Transverse colon (tissue), 4 donors: ENCODE measurements at regions not wholly inside any gene's neighbourhood (a gene's known extent, or its start where the extent isn't known, plus 50 kb on each side); places are given as distances from the start of the nearest gene placed in this dataset.

Experiments used
- DNase-seq: peaks from one replicate; pipeline ENCODE4 v3.0.0-alpha.2; 2019
- H3K27ac ChIP-seq, 4 donors: fragments of 200-600 bp; sonication (generic); 2 replicates each; pipeline ENCODE4 v1.5.1; 2016 to 2018; ENCODE audit warnings: inconsistent platforms in 4 of 4
- H3K27me3 ChIP-seq: fragments of 200-600 bp; sonication (generic); 2 replicates; pipeline ENCODE4 v1.5.1; 2017; ENCODE audit warnings: inconsistent platforms
- H3K36me3 ChIP-seq, 4 donors: fragments of 200-600 bp; sonication (generic); 2 replicates each; pipeline ENCODE4 v1.5.1; 2017 to 2019; ENCODE audit warnings: inconsistent platforms in 4 of 4
- H3K4me1 ChIP-seq, 4 donors: fragments of 200-600 bp; sonication (generic); 2 replicates each; pipeline ENCODE4 v1.5.1; 2017 to 2020; ENCODE audit warnings: inconsistent platforms in 4 of 4
- H3K4me3 ChIP-seq, 4 donors: fragments of 200-600 bp; sonication (generic); 1 replicate in 1 of 4; 2 replicates in 3 of 4; pipeline versions ENCODE4 v1.5.1 to v1.6.1; 2017 to 2019; ENCODE audit warnings: inconsistent platforms in 4 of 4
- H3K9me3 ChIP-seq, 2 donors: fragments of 200-600 bp; sonication (generic); 2 replicates each; pipeline ENCODE4 v1.5.1; 2017 to 2019; ENCODE audit warnings: inconsistent platforms in 2 of 2
- EP300 ChIP-seq: sonication (generic); formaldehyde crosslinking; IDR thresholded peaks from one replicate; pipeline ENCODE4 v1.6.1; 2017; ENCODE audit warnings: antibody characterized with exemption, low read depth
- POLR2A ChIP-seq: fragments of 450-650 bp; IDR thresholded peaks from one replicate; pipeline ENCODE4 v1.6.1; 2016; ENCODE audit warnings: antibody characterized with exemption, mild to moderate bottlenecking, moderate library complexity
- POLR2AphosphoS5 ChIP-seq, 3 donors: sonication (generic); formaldehyde crosslinking; IDR thresholded peaks; one replicate each; pipeline ENCODE4 v1.6.1; 2016; ENCODE audit warnings: antibody characterized with exemption in 3 of 3
- WGBS, 2 donors: methylation state at CpG; one replicate each; pipeline ENCODE4 v1.1.5; 2018; ENCODE audit warnings: low coverage in 1 of 2; 5-methylcytosine and 5-hydroxymethylcytosine counted together
- in situ Hi-C, 4 donors: fragments of 200-750 bp; cut with MboI; loops; one replicate each; pipeline versions ENCODE4 v1.15.0 to v1.15.1; 2017; ENCODE audit warnings: low sequenced_read_pairs in 3 of 4, low pct_ligation_motif_present in 1 of 4, low pct_unique_long_range_greater_than_20kb in 1 of 4
- intact Hi-C: fragments of 100-400 bp; cut with DNase I; formaldehyde crosslinking; loops from one replicate; pipeline ENCODE4 v1.15.1; 2023; ENCODE audit warnings: low total_unique reads
- TF ChIP-seq, protein P1 (sequence below), 5 experiments: fragments of 200-600 bp in 3 of 5; fragments of 450-650 bp in 2 of 5; sonication (generic) in 3 of 5; IDR thresholded peaks; 1 replicate in 2 of 5; 2 replicates in 3 of 5; pipeline ENCODE4 v1.5.1; 2016 to 2017; ENCODE audit warnings: antibody characterized with exemption in 5 of 5, inconsistent platforms in 3 of 5, mild to moderate bottlenecking in 2 of 5, moderate library complexity in 1 of 5

DNA sequence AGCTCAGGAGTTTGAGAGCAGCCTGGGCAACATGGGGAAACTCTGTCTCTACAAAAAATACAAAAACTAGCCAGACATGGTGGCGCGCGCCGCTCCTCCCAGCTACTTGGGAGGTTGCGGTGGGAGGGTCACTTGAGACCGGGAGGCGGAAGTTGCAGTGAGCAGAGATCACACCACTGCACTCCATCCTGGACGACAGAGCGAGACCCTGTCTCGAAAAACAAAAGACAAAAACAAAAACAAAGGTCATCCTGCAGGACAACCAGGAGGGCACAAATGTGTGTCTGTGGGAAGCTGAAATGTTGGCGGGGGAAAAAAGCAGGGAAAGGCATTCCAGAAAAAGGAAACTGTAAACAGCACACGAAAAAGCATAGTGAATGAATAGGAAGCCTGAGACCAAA lies 104.1 kb upstream of the HNRNPU start:
- peaks cover 22 to 46% (median 24%) of the 10 kb centered on the region in 4 donors for H3K4me1 ChIP-seq
- in situ Hi-C loops: loop anchor here in 2 of 4 donors (5.0 to 10.0 kb wide), 2 partner anchors 104 to 106 kb away; partner anchors contain the start of gene HNRNPU (in 2 of the 2)
- no peaks in the 10 kb centered on the region for H3K9me3 ChIP-seq
- TF ChIP-seq POLR2A (no peak), EP300 (no peak), POLR2AphosphoS5 (IDR thresholded peaks at IDR 0.05) (no peak)
- TF ChIP-seq, protein P1, sequence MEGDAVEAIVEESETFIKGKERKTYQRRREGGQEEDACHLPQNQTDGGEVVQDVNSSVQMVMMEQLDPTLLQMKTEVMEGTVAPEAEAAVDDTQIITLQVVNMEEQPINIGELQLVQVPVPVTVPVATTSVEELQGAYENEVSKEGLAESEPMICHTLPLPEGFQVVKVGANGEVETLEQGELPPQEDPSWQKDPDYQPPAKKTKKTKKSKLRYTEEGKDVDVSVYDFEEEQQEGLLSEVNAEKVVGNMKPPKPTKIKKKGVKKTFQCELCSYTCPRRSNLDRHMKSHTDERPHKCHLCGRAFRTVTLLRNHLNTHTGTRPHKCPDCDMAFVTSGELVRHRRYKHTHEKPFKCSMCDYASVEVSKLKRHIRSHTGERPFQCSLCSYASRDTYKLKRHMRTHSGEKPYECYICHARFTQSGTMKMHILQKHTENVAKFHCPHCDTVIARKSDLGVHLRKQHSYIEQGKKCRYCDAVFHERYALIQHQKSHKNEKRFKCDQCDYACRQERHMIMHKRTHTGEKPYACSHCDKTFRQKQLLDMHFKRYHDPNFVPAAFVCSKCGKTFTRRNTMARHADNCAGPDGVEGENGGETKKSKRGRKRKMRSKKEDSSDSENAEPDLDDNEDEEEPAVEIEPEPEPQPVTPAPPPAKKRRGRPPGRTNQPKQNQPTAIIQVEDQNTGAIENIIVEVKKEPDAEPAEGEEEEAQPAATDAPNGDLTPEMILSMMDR (IDR thresholded peaks at IDR 0.05): no peak
- 0 to 73% methylated on average over 1 to 12 of the region's 12 CpGs for WGBS, 2 donors
- no peak for DNase-seq
- peak overlapping the region; percentile 99 to 100 (median 100) for H3K27ac ChIP-seq
- peak overlapping the region in 1 of 4 donors; percentile 87 for H3K4me3 ChIP-seq
- intact Hi-C loops: no loop called here
- no peaks in the 10 kb centered on the region for H3K27me3 ChIP-seq
- H3K36me3 ChIP-seq: no peaks in the 10 kb centered on the region

DNA sequence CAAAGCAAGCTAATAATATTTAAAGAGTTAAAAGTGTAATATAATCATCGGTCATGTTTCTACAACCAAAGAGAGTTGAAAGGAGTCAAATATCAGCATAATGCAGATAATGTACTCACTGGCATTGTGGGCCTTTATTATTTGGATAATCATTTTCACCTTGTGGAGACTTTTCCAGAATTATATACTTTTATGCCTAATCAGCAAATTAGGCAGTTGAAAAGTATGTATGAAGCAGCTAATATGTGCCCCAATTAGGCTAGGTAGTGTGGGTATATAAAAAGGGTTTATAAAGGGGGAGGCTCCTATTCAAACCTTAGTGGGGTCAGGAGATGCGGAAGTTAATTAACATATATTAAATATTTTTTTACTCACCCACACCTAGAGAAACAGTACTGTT lies 102.8 kb upstream of the HNRNPU start:
- DNase-seq: no peak
- in situ Hi-C loops: loop anchor here in 2 of 4 donors (5.0 to 10.0 kb wide), 2 partner anchors 102 to 105 kb away; partner anchors contain the start of gene HNRNPU (in 2 of the 2)
- Histone ChIP-seq H3K4me1 (peaks cover 19 to 47% (median 27%) of the 10 kb centered on the region in 4 donors), H3K27me3 (no peaks in the 10 kb centered on the region), H3K4me3 (no peak overlapping the region), H3K9me3 (no peaks in the 10 kb centered on the region), H3K36me3 (no peaks in the 10 kb centered on the region), H3K27ac (no peak overlapping the region)
- TF ChIP-seq, protein P1 (IDR thresholded peaks at IDR 0.05): no peak
- TF ChIP-seq POLR2AphosphoS5 (IDR thresholded peaks at IDR 0.05): no peak
- TF ChIP-seq POLR2A: no peak
- TF ChIP-seq EP300: no peak
- 95 to 100% methylated on average over 2 of the region's 2 CpGs for WGBS, 2 donors
- intact Hi-C loops: no loop called here

DNA sequence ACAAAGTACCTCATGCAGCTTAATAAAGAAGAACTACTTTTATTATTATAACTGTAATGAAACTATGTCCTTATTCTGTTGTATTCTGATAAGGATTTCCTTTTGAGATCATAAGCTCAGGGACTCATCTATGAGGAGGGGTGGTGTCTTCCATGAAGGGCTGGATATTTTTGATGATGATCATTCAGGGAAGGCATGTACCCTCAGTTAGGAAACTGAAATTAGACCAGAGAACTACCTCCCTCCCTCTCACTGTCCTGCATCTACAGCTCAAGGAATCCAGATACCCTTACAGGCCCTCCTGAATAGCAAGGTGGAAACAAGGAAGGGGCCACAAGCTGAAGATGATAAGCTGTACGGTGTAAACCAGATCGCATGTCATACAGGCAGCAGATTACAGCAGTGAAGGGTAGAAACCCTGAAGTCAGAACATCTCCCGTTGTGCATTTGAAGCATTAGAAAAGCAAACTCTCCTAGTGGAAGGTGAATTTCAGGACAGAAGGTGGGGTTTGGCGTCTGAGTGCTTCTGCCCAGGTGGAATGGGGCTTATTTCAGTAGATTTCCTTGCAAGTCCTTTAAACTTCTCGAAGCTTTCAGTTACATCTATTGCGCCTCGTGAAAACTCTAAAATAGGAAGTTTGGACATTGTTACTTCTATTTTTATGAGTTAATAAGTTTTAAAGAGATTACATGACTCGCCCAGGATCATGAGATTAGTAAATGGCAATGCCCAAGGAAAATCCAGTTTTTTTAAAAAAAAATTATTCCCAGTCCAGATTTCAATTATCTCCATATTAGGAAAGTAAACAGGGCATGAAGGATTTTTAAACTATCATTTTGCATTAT lies 101.1 kb upstream of the HNRNPU start:
- intact Hi-C loops: no loop called here
- TF ChIP-seq, protein P1 (IDR thresholded peaks at IDR 0.05): no peak
- TF ChIP-seq POLR2A: no peak
- no peak for TF ChIP-seq POLR2AphosphoS5 (IDR thresholded peaks at IDR 0.05)
- TF ChIP-seq EP300: no peak
- no peak overlapping the region for H3K4me3 ChIP-seq
- peak overlapping the region; percentile 79 to 86 (median 84) for H3K27ac ChIP-seq
- no peaks in the 10 kb centered on the region for H3K36me3 ChIP-seq
- H3K27me3 ChIP-seq: no peaks in the 10 kb centered on the region
- no peak for DNase-seq
- H3K9me3 ChIP-seq: no peaks in the 10 kb centered on the region
- WGBS, 2 donors: 68 to 78% methylated on average over 7 to 8 of the region's 8 CpGs
- peaks cover 16 to 40% (median 27%) of the 10 kb centered on the region in 4 donors for H3K4me1 ChIP-seq
- in situ Hi-C loops: loop anchor here in 2 of 4 donors (5.0 to 10.0 kb wide), 2 partner anchors 101 to 103 kb away; partner anchors contain the start of gene HNRNPU (in 2 of the 2)

DNA sequence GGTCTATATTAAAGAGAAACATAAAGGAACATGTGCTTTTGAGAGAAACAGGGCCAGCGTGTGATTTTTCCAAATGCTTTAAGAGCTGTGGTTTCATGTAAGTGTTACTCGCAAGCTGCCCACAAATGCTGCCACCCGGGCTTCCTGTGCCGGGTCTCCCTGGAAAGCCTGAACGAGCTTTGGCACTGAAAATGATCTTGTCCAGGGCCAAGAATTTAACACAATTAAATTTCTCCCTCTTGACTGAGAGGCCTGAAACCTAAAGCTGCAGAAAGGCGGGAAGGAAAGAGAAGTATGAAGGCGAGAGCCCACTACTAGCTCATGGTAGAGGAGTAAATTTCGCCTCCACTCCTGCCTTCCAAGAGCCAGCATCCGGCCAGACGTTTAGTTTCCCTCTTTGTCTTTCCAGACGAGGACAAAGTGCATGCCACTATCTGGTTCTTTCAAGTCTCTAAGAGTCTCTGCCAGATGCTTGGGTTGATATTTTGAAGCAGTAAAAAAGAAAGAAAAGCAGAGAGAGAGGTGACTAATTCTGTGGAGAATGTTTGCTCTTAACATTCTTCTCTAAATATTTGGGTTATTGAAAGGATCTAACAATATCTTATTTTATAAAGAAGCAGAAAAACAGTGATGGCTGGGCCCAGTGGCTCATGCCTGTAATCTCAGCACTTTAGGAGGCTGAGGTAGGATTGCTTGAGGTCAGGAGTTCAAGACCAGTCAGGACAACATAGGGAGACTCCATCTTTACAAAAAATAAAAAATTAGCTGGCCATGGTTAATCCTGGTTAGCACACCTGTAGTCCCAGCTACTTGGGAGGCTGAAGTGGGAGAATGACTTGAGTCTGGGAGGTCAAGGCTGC lies 100.0 kb upstream of the HNRNPU start:
- Histone ChIP-seq H3K36me3 (no peaks in the 10 kb centered on the region), H3K27ac (peak overlapping the region; percentile 79 to 86 (median 84)), H3K27me3 (no peaks in the 10 kb centered on the region), H3K4me3 (no peak overlapping the region), H3K4me1 (peaks cover 16 to 40% (median 27%) of the 10 kb centered on the region in 4 donors), H3K9me3 (no peaks in the 10 kb centered on the region)
- TF ChIP-seq EP300: no peak
- TF ChIP-seq, protein P1 (IDR thresholded peaks at IDR 0.05): no peak
- peak; percentile 28 for TF ChIP-seq POLR2A
- TF ChIP-seq POLR2AphosphoS5 (IDR thresholded peaks at IDR 0.05): peak in 2 of 3 donors; percentile 37 to 51
- intact Hi-C loops (no loop called here), in situ Hi-C loops (loop anchor here in 1 of 4 donors (10.0 kb wide), 1 partner anchor 100 kb away; the partner anchor contains the start of gene HNRNPU)
- DNase-seq: peak; percentile 51
- 10 to 13% methylated on average over 4 to 11 of the region's 11 CpGs for WGBS, 2 donors
